K562 (cell line): ENCODE measurements at regions not wholly inside any gene's neighbourhood (a gene's known extent, or its start where the extent isn't known, plus 50 kb on each side); places are given as distances from the start of the nearest gene placed in this dataset.
A peak's percentile ranks its signal among the peaks of the same experiment; 100 is the strongest.

ENCODE experiments used
- BACH1 ChIP-seq: fragments of 200-800 bp; sonication (Bioruptor generic); IDR thresholded peaks from 2 replicates; pipeline ENCODE4 v1.6.1; 2016; ENCODE audit warnings: missing genetic modification characterization, missing compliant biosample characterization
- CC2D1A ChIP-seq: fragments of 450-650 bp; IDR thresholded peaks from 2 replicates; pipeline ENCODE4 v1.6.1; 2017; ENCODE audit warnings: mild to moderate bottlenecking
- DIDO1 ChIP-seq: fragments of 450-650 bp; IDR thresholded peaks from 2 replicates; pipeline ENCODE4 v1.6.1; 2016; ENCODE audit warnings: low read depth, missing biosample characterization, missing genetic modification characterization
- E2F3 ChIP-seq: fragments of 250-450 bp; sonication (Bioruptor Pico); IDR thresholded peaks from 2 replicates; pipeline ENCODE4 v1.4.0; 2020; ENCODE audit warnings: mild to moderate bottlenecking
- GTF2A2 ChIP-seq: IDR thresholded peaks from 2 replicates; pipeline ENCODE4 v1.6.1; 2016; ENCODE audit warnings: mild to moderate bottlenecking, missing genetic modification characterization, missing compliant biosample characterization
- HMGXB4 ChIP-seq: sonication (generic); formaldehyde crosslinking; IDR thresholded peaks from 2 replicates; pipeline ENCODE4 v1.8.1; 2023; ENCODE audit warnings: mild to moderate bottlenecking, missing genetic modification reagents
- KLF6 ChIP-seq: fragments of 250-450 bp; sonication (Bioruptor Pico); IDR thresholded peaks from 2 replicates; pipeline ENCODE4 v1.4.0; 2020; ENCODE audit warnings: mild to moderate bottlenecking, moderate library complexity, borderline replicate concordance
- MECOM ChIP-seq: fragments of 250-450 bp; sonication (Bioruptor Pico); IDR thresholded peaks from 2 replicates; pipeline ENCODE4 v1.8.0; 2022; ENCODE audit warnings: inconsistent platforms
- MEF2D ChIP-seq: conservative IDR thresholded peaks from 2 replicates; pipeline ENCODE4 v1.6.1; 2016; ENCODE audit warnings: low read depth, missing genetic modification characterization, missing compliant biosample characterization
- NKRF ChIP-seq: fragments of 450-650 bp; IDR thresholded peaks from 2 replicates; pipeline ENCODE4 v1.6.1; 2016; ENCODE audit warnings: borderline replicate concordance
- NR4A1 ChIP-seq, 2 experiments: fragments of 250-450 bp in 1 of 2; fragments of 450-650 bp in 1 of 2; sonication (Bioruptor Pico) in 1 of 2; IDR thresholded peaks; 2 replicates each; pipeline versions ENCODE4 v1.4.0 to v1.6.1; 2016 to 2020; ENCODE audit warnings: mild to moderate bottlenecking in 2 of 2, missing compliant biosample characterization in 1 of 2, missing genetic modification characterization in 1 of 2, moderate library complexity in 1 of 2
- PHTF2 ChIP-seq: fragments of 250-450 bp; sonication (Bioruptor Pico); IDR thresholded peaks from 2 replicates; pipeline ENCODE4 v1.5.0; 2021; ENCODE audit warnings: mild to moderate bottlenecking
- PRMT5 ChIP-seq: sonication (generic); formaldehyde crosslinking; IDR thresholded peaks from 2 replicates; pipeline ENCODE4 v1.5.0; 2020; ENCODE audit warnings: missing genetic modification reagents
- PTRF ChIP-seq: fragments of 450-650 bp; IDR thresholded peaks from 2 replicates; pipeline ENCODE4 v1.6.1; 2016; ENCODE audit warnings: mild to moderate bottlenecking, missing genetic modification characterization, missing compliant biosample characterization
- PYGO2 ChIP-seq: fragments of 450-650 bp; IDR thresholded peaks from 2 replicates; pipeline ENCODE4 v1.6.1; 2016; ENCODE audit warnings: mild to moderate bottlenecking, missing genetic modification characterization, moderate library complexity, missing compliant biosample characterization
- SLC30A9 ChIP-seq: fragments of 250-450 bp; sonication (Bioruptor Pico); IDR thresholded peaks from 2 replicates; pipeline ENCODE4 v1.8.0; 2022; ENCODE audit warnings: mild to moderate bottlenecking, moderate library complexity
- ZNF175 ChIP-seq: fragments of 200-800 bp; sonication (Bioruptor generic); IDR thresholded peaks from 2 replicates; pipeline ENCODE4 v1.6.1; 2016; ENCODE audit warnings: low read depth, mild to moderate bottlenecking, missing genetic modification characterization, missing compliant biosample characterization
- ZNF239 ChIP-seq: fragments of 250-450 bp; sonication (Bioruptor Pico); IDR thresholded peaks from 2 replicates; pipeline ENCODE4 v1.4.0; 2020; ENCODE audit warnings: mild to moderate bottlenecking
- ZNF41 ChIP-seq: fragments of 250-450 bp; sonication (Bioruptor Pico); conservative IDR thresholded peaks from 2 replicates; pipeline ENCODE4 v1.4.0; 2020; ENCODE audit warnings: mild to moderate bottlenecking
- ZNF449 ChIP-seq: fragments of 250-450 bp; sonication (Bioruptor Pico); IDR thresholded peaks from 2 replicates; pipeline ENCODE4 v1.8.0; 2022; ENCODE audit warnings: moderate library complexity, mild to moderate bottlenecking, inconsistent platforms
- ZNF584 ChIP-seq: fragments of 200-800 bp; sonication (Bioruptor generic); IDR thresholded peaks from 2 replicates; pipeline ENCODE4 v1.6.1; 2016; ENCODE audit warnings: low read depth, mild to moderate bottlenecking, missing genetic modification characterization, missing compliant biosample characterization
- ZNF668 ChIP-seq: fragments of 250-450 bp; sonication (Bioruptor Pico); IDR thresholded peaks from 2 replicates; pipeline ENCODE4 v1.8.0; 2022; ENCODE audit warnings: mild to moderate bottlenecking, inconsistent platforms
- ZNF707 ChIP-seq: fragments of 250-450 bp; sonication (Bioruptor Pico); conservative IDR thresholded peaks from 2 replicates; pipeline ENCODE4 v1.8.0; 2022; ENCODE audit warnings: inconsistent platforms, mild to moderate bottlenecking, moderate library complexity

GRCh38 chr12:112577473-112578329 lies 159.0 kb downstream of the PTPN11 start (continued):
- TF ChIP-seq NR4A1 (CRISPR knock-in tag; IDR thresholded peaks at IDR 0.05) (no peak), NR4A1 (tag; IDR thresholded peaks at IDR 0.05) (peak; percentile 92), HMGXB4 (CRISPR knock-in tag) (no peak), PRMT5 (CRISPR knock-in tag) (no peak), DIDO1 (tag) (peak; percentile 83; the same call in 1 of the 2 replicates), ZNF41 (0 out of 2 replicates have a peak, but pooled peaks have one; percentile 35), PYGO2 (peak; percentile 71; the same call in 1 of the 2 replicates), ZNF668 (CRISPR knock-in tag) (peak; percentile 90; the same call in 1 of the 2 replicates), E2F3 (peak; percentile 89), ZNF584 (CRISPR knock-in tag) (peak; percentile 48; the same call in 1 of the 2 replicates), ZNF239 (CRISPR knock-in tag) (peak; percentile 55), CC2D1A (no peak), ZNF449 (peak; percentile 76; the same call in 1 of the 2 replicates), MECOM (CRISPR knock-in tag) (0 out of 2 replicates have a peak, but pooled peaks have one; percentile 40), SLC30A9 (CRISPR knock-in tag) (no peak), GTF2A2 (0 out of 2 replicates have a peak, but pooled peaks have one; percentile 26), PTRF (tag) (peak; percentile 75), ZNF707 (no peak), MEF2D (tag) (peak; percentile 75), ZNF175 (CRISPR knock-in tag) (0 out of 2 replicates have a peak, but pooled peaks have one; percentile 53), PHTF2 (CRISPR knock-in tag) (no peak), KLF6 (CRISPR knock-in tag) (peak; percentile 79; the same call in 1 of the 2 replicates), BACH1 (tag) (peak; percentile 67; the same call in 1 of the 2 replicates), NKRF (no peak)
